Hepatocyte (in vitro differentiated cells): ENCODE measurements at regions not wholly inside any gene's neighbourhood (a gene's known extent, or its start where the extent isn't known, plus 50 kb on each side); places are given as distances from the start of the nearest gene placed in this dataset.

ENCODE experiments used
- DNase-seq: peaks from one replicate; pipeline ENCODE4 v3.0.0-alpha.2; 2016; ENCODE audit warnings: low spot score
- H2AFZ ChIP-seq: fragments of 200-600 bp; sonication (generic); 2 replicates; pipeline ENCODE4 v1.6.0; 2016; ENCODE audit warnings: antibody characterized with exemption, mild to moderate bottlenecking
- H3K27ac ChIP-seq: fragments of 200-600 bp; sonication (generic); 2 replicates; pipeline ENCODE4 v1.5.1; 2016; ENCODE audit warnings: mild to moderate bottlenecking
- H3K27me3 ChIP-seq: fragments of 200-600 bp; sonication (generic); 2 replicates; pipeline ENCODE4 v1.6.1; 2016
- H3K36me3 ChIP-seq: fragments of 200-600 bp; sonication (generic); replicated peaks from 2 replicates; pipeline ENCODE4 v1.5.1; 2016; ENCODE audit warnings: low read depth; ENCODE audit not compliant: insufficient read depth
- H3K4me1 ChIP-seq: fragments of 200-600 bp; sonication (generic); 2 replicates; pipeline ENCODE4 v1.5.1; 2016; ENCODE audit warnings: mild to moderate bottlenecking, moderate library complexity; ENCODE audit not compliant: insufficient read depth
- H3K4me2 ChIP-seq: fragments of 200-600 bp; sonication (generic); 2 replicates; pipeline ENCODE4 v1.6.0; 2016
- H3K4me3 ChIP-seq: fragments of 200-600 bp; sonication (generic); 2 replicates; pipeline ENCODE4 v1.5.1; 2016; ENCODE audit warnings: mild to moderate bottlenecking
- H3K79me2 ChIP-seq: fragments of 200-600 bp; sonication (generic); 2 replicates; pipeline ENCODE4 v1.6.0; 2017; ENCODE audit warnings: mild to moderate bottlenecking
- H3K9me2 ChIP-seq: fragments of 200-600 bp; sonication (generic); replicated peaks from 2 replicates; pipeline ENCODE4 v1.6.0; 2017; ENCODE audit warnings: mild to moderate bottlenecking; ENCODE audit not compliant: insufficient read depth
- H3K9me3 ChIP-seq: fragments of 200-600 bp; sonication (generic); 2 replicates; pipeline ENCODE4 v1.5.1; 2016; ENCODE audit warnings: low read depth, mild to moderate bottlenecking
- H4K20me1 ChIP-seq: fragments of 200-600 bp; sonication (generic); 2 replicates; pipeline ENCODE4 v1.6.0; 2016; ENCODE audit warnings: mild to moderate bottlenecking; ENCODE audit not compliant: insufficient read depth, poor library complexity, severe bottlenecking
- CTCF ChIP-seq: fragments of 200-600 bp; sonication (generic); IDR thresholded peaks from 2 replicates; pipeline ENCODE4 v1.5.1; 2016; ENCODE audit warnings: antibody characterized with exemption, mild to moderate bottlenecking; ENCODE audit not compliant: poor library complexity
- EZH2 ChIP-seq: fragments of 200-600 bp; sonication (generic); IDR thresholded peaks from 2 replicates; pipeline ENCODE4 v1.6.1; 2016; ENCODE audit warnings: antibody characterized with exemption, mild to moderate bottlenecking, borderline replicate concordance
- EZH2phosphoT487 ChIP-seq: fragments of 200-600 bp; sonication (generic); IDR thresholded peaks from one replicate; pipeline ENCODE4 v1.6.1; 2018; ENCODE audit warnings: antibody characterized with exemption, mild to moderate bottlenecking, low read depth, moderate library complexity; ENCODE audit not compliant: unreplicated experiment, severe bottlenecking
- WGBS: methylation state at CpG from one replicate; pipeline ENCODE4 v1.1.6; 2016; ENCODE audit warnings: low lambda C conversion rate; ENCODE audit errors: missing lambda C conversion rate; 5-methylcytosine and 5-hydroxymethylcytosine counted together

GRCh38 chr12:19947344-19947743 lies 421.0 kb upstream of the PDE3A start:
- no peak overlapping the region for H3K27ac ChIP-seq
- H3K4me2 ChIP-seq = no peak overlapping the region
- H3K9me2 ChIP-seq = no peaks in the 10 kb centered on the region
- H3K9me3 ChIP-seq = no peaks in the 10 kb centered on the region
- DNase-seq = no peak
- H3K79me2 ChIP-seq = no peaks in the 10 kb centered on the region
- H4K20me1 ChIP-seq = no peaks in the 10 kb centered on the region
- WGBS = 80% methylated on average over 3 of the region's 3 CpGs
- no peak overlapping the region for H3K4me3 ChIP-seq
- H3K27me3 ChIP-seq = no peaks in the 10 kb centered on the region
- H3K36me3 ChIP-seq = no peaks in the 10 kb centered on the region
- TF ChIP-seq EZH2phosphoT487 (no peak), CTCF (no peak), EZH2 (no peak)
- H2AFZ ChIP-seq = no peak overlapping the region
- H3K4me1 ChIP-seq = no peaks in the 10 kb centered on the region

- H2AFZ ChIP-seq = no peak overlapping the region
- TF ChIP-seq CTCF = no peak
- TF ChIP-seq EZH2 = no peak
- TF ChIP-seq EZH2phosphoT487 = no peak
- no peak for DNase-seq
- H3K9me2 ChIP-seq = no peaks in the 10 kb centered on the region
- no peaks in the 10 kb centered on the region for H3K79me2 ChIP-seq
- H3K9me3 ChIP-seq = no peaks in the 10 kb centered on the region
- no peaks in the 10 kb centered on the region for H3K36me3 ChIP-seq
- H3K4me1 ChIP-seq = no peaks in the 10 kb centered on the region
- WGBS = 72% methylated on average over 4 of the region's 4 CpGs
- no peak overlapping the region for H3K4me2 ChIP-seq
- H3K27me3 ChIP-seq = no peaks in the 10 kb centered on the region
- H3K27ac ChIP-seq = no peak overlapping the region
- H4K20me1 ChIP-seq = no peaks in the 10 kb centered on the region
- no peak overlapping the region for H3K4me3 ChIP-seq
These were observed 416.7 kb upstream of the PDE3A start for GRCh38 chr12:19951664-19952063.

GRCh38 chr12:19953734-19954133 lies 414.6 kb upstream of the PDE3A start:
- no peaks in the 10 kb centered on the region for H3K36me3 ChIP-seq

More at GRCh38 chr12:19953734-19954133, 414.6 kb upstream of the PDE3A start:
- Histone ChIP-seq H3K9me3 (no peaks in the 10 kb centered on the region), H3K79me2 (no peaks in the 10 kb centered on the region), H2AFZ (no peak overlapping the region), H3K4me1 (no peaks in the 10 kb centered on the region), H3K27ac (no peak overlapping the region), H3K4me2 (no peak overlapping the region), H3K4me3 (no peak overlapping the region), H3K27me3 (no peaks in the 10 kb centered on the region), H3K9me2 (no peaks in the 10 kb centered on the region), H4K20me1 (no peaks in the 10 kb centered on the region)
- no peak for DNase-seq
- WGBS = 89% methylated on average over 1 of the region's 1 CpG
- TF ChIP-seq CTCF (no peak), EZH2phosphoT487 (no peak), EZH2 (no peak)
